ENCODE measurements at regions not wholly inside any gene's neighbourhood (a gene's known extent, or its start where the extent isn't known, plus 50 kb on each side); places are given as distances from the start of the nearest gene placed in this dataset.
A peak's percentile ranks its signal among the peaks of the same experiment; 100 is the strongest.
"Not testable (repeated sequence)": the region's sequence is repeated elsewhere in the genome, so short reads cannot be mapped to it uniquely, and the experiment has no call there.

DNA sequence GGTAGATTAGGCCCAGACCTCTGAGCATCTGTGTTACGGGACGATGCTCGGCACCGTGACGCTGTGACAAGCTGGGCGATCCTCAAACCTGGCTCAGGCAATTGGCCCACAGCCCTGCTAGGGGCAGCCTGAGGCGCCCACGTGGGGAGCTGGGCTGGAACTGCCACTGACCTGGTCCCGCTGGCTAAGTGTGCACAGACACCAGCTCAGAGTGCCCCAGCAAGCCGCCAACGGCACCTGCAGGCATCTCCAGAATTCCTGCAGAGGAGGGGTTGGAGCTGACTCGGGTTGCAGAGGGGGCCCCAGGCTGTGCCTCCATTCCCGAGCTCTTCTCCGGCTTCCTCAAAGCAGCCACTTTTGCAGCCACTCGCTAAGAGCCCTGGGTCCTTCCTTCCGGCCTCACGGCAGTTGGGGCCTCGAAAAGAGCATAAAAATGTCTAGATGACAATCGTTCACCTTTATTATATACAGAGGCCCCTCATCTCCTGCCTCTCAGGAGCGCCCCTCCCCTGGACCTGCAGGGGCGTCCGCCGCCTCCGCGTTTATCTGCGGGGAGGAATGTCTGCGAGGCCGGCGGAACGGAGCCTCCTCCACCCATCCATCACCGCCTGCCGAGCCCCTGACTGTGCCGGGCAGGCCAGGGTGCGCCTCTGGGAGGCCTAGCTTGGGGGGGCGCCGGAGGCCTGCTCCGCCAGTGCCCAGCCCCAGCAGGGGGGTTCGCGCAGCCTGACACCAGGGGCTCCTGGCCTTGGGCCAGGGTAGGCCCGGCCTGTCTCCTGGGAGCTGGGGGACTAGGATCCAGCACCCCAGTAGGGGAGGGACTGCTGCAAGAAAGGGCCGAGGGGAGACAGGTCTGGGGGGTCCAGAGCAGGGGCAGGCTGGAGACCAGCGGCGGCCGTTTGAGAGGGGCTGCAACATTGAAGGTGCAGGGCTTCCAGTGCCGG lies 144.9 kb downstream of the BARX1 start:
- peak; percentile 69 for DNase-seq

DNA sequence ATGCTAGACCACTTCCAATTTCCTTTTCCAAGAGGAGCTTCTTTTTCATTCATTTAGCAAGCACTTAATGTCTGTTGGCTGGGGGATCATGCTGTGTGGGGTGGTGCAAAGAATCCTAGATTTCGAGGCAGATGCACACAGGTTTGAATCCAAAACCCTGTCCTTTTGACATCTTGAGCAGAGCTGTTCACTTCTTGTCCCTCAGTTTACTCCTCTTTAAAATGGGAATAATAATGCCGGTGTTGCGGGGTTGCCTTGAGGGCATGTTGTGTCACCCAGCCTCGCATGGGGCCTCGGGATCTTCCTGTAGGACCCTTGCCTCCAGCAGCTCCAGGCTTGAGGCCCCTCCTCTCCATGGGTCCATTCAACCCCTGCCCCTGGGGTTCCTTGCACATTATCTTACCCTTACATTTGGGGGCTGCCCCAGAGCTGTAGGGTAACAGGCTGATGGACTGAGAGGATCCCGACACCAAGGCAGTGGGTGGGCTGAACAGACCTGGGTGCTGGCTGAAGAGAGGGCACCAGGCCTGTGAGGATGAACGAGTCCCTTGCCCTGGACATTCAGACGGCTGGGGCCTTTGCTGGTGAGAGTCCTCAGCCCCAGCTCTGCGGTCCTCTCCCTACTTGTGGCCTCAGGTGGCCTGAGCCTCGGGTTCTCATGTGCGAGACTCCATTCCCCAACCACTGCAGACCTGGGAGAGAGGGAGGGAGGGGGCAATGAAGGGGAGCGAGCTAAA lies 145.8 kb downstream of the BARX1 start:
- DNase-seq = no peak

DNA sequence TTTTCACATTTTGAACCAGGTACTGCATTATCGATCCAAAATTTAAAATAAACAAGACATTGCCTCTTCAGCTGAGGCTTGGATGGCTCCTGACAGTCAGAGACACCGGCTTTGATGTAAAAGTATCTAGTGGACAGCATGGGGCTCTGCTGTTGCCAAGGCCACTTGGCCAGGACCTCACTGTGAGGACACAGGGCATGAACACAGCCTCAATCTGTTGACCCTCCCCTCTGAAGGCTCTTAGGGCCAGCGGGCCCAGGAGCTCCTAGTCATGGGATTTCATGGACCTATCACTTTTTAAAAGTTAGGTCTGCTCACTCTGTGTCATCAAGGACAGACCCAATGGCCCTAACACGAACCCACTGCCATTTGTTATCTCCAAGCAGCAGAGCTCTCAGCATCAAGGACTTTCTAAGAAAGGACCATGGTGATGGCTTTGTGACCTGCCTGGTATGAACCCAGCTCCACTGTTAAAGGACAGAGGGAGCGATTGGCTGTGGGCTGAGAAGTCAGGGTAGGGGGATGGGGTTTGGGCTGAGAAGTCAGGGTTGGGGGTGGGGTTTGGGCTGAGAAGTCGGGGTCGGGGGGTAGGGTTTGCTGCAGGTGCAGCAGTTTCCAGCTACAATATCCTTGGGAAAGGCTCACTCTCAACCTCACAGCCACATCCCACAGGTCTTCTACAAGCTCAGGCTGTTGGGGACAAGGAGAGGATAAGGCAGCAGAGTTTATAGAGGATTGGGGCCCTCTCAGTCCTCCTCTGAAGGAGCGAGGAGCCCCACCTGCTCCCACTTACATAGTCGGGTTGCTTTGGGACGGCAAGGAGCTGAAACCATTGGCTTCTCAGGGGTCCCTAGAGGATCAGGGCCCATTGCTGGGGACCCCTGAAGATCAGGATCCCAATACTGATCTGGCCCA lies 146.8 kb downstream of the BARX1 start:
- no peak for DNase-seq

DNA sequence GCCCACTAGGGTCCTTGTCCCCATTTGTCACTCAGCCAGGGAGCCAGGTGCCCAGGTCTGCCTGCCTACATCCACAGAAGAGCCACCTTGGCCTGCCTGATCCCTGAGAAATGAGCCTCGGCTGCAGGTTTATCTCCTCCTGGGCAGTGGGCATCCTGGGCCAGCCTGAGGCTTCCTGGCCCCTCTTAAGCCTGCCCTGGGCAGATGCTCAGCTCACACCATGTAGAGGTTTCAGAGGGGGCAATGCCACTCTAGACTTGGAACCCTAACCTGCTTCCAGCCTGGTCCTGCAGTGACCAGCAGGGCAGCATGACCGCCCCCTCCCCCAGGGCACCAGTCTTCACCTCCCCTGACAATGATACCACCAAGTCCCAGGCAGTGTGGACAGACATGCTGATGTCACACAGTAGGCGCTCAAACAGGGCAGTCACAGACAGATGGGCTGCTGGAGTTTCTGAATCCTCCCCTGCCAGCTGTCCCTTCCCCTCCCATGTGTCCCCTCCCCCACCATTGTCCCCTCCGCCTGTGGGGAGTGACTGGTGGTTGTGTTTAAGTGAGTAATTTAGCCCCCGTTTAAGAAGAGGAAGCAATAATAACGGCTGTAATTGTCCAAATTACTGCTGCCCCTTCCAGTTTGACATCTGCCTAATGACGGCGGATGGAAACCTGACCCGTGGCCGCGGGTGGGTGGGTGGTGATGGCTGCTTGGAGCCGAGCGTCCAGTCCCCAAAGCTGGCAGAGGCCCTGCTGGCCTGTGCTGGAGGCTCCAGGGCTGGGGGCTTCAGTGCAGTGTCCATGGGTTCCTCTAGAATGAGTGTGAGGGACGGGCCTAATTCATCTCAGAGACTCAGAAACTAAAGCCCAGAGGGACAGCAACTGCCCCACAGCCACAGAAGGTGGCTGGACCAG lies 147.7 kb downstream of the BARX1 start:
- DNase-seq = no peak

DNA sequence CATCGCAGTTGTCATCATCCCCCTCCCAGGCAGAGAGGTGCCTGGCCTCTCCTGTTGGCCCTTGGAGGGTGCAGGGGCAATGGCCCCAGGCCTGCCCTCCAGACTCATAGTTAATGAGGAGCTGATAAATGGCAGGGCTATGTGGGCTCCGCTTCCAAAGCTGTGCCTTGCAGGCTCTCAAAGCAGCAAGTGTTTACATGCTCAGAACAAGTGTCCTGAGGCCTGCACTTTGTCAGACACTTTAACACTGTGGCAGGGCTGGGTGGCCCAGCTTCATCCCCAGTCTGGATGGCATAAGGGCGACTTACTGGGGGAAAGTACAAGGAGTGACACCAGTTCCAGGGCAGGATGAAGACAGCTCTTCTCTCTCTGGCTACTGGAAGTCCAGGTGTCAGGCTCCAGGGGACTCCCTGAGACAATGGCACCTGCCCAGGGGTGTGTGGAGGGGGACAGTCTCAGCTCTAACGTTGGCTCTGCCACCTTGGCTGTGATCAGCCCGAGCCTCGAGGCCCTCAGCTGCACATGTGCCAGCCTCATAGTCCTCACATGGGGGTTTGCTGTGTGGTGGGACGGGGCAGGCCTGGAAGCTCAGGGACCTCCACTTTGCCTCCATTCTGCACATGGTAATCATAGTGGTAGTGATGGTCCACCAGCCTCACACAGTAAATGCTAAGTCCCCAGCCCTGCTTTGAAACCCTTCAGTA lies 153.4 kb downstream of the BARX1 start:
- DNase-seq = no peak

DNA sequence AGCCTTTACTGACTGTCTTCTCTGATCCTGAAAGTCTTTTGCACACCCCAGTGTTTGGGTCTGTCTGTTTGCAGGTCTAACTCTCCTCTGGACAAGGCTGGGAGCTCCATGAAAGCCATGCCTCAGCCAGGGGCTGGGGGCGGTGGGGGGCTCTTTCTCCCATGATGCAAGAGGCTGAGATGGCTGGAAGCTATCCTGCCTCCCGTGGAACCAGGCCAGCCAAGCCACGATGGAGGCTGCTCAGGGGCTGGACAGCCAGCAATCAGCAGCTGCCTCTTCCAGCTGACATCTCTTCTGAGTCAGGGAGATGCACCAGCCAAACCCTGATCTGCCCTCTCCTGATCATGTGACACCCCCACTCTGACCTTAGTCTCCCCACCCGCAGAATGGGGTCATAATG lies 154.0 kb downstream of the BARX1 start:
- no peak for DNase-seq

DNA sequence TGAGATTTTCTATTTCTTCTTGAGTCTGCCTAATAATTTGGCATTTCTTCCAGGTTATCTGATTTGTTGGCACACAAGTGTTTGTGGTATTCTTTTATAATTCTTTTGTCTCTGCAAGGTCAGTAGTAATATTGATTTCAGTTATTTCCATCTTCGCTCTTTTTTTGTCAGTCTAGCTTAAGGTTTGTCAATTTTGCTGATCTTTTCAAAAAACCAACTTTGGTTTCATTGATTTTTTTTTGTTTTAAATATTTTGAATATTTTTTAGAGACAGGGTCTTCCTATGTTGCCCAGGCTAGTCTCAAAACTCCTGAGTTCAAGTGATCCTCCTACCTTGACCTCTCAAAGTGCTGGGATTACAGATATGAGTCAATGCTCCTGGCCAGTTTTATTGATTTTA lies 162.8 kb downstream of the BARX1 start:
- DNase-seq = no peak

DNA sequence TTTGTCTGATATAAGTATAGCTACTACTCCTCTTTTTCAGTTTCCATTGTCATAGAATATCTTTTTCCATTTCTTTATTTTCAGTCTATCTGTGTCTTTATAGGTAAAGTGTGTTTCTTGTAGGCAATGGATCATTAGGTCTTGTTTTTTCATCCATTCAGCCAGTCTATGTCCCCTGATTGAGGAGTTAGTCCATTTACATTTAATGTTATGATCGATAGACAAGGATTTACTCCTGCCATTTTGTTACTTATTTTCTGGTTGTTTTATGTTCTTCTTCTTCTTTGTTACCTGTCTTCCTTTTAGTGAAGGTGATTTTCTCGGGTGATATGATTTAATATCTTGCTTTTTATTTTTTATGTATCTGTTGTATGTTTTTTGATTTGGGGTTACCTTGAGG lies 169.0 kb downstream of the BARX1 start:
- DNase-seq = no peak

DNA sequence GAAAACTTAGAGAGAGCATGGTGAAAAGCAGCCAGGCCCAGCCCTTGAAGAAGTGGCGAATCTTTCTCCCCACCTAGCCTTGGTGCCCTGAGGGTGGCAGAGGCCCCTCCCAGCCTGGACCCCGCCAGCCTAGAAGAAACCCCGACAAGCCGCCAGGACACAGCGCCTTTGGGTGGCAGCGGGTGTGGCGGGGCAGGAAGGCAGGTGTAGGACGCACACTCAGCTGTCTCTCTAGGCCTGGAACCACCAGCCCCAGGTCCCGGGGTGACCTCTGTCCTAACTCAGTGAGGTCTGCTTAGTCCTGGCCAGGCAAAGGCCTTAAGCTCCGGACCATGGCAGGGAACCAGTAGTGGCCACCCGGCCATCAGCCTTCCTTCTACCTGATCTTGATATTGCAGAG lies 178.3 kb downstream of the BARX1 start:
- no peak for DNase-seq

DNA sequence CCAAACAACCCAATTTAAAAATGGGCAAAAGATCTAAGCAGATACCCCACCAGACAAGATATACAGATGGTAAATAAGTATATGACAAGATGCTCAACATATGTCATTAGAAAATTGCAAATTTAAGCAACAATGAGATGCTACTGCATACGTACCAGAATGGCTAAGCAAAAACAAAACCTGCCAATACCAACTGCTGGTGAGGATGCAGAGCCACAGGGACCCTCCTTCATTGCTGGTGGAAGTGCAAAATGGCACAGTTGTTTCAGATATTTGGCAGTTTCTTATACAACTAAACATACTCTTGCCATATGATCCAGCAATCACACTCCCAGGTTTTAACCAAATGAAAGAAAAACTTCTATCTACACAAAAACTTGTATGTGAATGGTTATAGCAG lies 178.9 kb downstream of the BARX1 start:
- no peak for DNase-seq

DNA sequence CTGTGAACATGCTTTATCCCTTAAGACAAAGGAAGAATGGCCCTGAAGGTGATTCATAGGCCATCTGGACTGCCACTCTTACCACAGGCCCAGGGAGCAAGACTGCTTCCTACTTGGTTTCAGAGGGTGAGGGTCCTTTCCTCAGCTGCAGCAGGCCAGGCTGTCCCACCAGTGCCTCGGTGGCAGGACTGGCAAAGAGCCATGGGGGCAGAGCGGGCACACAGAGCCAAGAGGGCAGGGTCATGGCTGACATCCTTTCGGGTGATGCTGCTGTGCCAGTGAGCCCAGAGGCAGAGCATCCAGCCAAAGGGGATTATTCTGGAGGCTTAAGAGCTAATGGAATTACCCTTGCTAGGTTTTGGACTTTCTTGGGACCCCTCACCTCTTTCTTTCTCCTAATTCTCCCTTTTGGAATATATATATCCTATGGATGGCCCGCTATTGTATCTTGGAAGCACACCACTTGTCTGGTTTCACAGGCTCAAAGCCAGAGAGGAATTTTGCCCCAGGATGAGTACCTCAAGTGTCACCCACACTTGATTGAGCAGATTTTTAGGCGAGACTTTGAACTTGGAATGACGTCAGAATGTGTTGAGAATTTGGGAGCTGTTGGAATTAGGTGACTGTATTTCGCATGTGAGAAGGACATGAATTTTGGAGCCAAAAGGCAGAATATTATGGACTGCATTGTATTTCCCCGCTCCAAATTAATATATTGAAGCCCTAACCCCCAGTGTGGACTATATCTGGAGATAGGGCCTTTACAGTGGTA lies 180.6 kb downstream of the BARX1 start:
- no peak for DNase-seq

DNA sequence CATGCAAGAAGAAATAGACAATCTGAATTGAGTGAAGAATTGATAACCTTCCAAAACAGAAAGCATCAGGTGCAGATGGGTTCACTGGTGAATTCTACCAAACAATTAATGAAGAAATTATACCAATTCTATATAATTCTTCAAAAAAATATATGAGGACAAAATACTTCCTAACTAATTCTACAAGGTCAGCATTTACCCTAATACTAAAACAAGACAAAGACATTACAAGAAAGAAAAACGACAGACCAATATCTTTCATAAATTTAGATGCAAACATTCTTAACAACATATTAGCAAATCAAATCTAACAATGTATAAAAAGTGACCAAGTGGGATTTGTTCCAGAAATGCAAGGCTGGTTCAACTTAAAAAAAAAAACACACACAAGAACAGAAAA lies 183.9 kb downstream of the BARX1 start:
- DNase-seq = no peak

DNA sequence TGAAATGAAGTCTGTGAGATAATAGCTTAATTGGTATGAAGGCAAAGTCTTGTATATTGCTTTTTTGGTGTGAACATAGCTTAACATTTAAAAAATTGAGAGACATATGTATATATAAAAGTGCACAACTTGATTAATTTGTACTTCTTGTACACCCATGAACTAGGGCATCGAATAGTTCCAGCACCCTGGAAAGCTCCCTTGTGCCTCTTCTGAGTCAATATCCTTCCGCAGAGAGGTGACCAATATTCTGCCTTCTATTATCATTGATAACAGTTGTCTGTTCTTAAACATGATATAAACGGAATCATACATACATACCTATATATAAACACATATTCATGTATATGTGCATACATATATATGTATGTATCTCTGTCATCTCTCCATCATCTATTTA lies 185.4 kb downstream of the PHF2 start:
- no peak for DNase-seq

DNA sequence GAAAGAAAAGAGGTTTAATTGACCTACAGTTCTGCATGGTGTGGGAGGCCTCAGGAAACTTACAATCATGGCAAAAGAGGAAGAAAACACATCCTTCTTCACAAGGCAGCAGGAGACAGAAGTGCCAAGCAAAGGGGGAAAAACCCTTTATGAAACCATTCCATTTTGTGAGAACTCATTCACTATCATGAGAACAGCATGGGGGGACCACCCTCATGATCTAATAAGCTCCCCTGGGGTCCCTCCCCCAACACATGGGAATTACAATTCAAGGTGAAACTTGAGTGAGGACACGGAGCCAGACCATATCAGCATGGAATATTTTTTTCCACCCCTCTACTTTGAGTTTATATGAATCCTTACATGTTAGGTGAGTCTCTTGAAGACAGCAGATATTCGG lies 173.7 kb downstream of the PHF2 start:
- DNase-seq = no peak

DNA sequence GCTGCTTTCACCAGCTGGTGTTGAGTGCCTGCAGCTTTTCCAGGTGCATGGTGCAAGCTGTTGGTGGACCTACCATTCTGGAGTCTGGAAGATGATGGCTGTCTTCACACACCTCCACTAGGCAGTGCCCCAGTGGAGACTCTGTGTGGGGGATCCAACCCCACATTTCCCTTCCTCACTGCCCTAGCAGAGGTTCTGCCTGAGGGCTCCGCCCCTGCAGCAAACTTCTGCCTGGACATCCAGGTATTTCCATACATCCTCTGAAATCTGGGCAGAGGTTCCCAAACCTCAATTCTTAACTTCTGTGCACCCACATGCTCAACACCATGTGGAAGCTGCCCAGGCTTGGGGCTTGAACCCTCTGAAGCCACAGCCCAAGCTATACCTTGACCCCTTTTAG lies 172.4 kb downstream of the PHF2 start:
- DNase-seq = not testable (repeated sequence)

DNA sequence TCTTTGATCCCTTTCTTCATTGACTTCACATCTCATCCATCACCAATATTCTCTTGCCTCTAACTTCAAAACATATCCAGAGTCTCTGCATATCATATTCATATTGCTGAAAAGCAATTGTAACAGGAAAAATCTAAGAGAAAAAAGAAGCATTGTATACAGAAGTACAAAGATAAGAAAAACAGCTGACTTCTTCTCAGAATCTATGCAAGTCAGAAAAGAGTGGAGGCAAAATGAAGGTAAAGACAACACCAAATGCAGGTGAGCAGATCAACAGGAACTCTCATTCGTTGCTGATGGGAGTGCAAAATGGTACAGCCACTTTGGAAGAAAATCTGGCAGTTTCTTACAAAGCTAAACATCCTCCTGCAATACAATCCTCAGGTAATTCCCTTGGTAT lies 155.6 kb downstream of the PHF2 start:
- no peak for DNase-seq

DNA sequence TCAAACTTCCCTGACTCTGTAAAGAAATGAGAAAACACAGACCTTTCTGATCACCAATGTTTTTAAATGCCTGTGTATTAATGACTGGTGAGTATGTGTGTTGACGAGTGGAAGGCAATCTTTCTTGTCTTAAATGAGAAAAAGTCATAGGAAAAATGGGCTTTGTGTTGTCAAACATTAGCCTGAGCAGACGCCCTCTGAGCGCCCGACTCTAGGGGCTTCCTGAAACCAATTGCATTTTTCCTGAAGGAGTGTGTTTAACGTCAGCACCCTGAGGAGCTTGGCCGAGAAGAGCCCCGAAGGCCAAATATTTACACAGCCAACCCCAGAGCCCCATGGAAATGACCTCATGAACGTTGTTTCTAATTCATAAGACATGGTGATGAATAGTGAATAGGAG lies 154.3 kb downstream of the PHF2 start:
- DNase-seq = no peak

DNA sequence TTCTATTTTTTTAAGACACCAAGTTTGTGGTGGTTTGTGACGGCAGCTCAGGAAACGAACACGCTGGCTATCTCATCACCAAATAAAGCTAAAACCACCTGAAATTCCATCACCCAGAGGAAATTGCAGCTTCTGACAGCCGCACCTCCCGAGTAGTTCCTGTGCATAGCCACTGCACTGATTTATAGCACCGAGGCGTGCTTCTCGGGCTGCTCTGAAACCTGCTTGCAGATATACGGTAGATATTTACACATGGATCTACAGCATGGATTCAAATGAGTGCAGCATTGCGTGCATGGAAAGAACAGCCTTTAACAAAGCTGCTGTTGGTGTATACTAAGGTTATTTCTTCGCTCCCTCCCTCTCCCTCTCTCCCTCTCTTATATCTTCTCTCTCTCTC lies 153.8 kb downstream of the PHF2 start:
- DNase-seq = no peak

All from right kidney (tissue), 1 donor.